Neural cell (in vitro differentiated cells): ENCODE measurements at regions not wholly inside any gene's neighbourhood (a gene's known extent, or its start where the extent isn't known, plus 50 kb on each side); places are given as distances from the start of the nearest gene placed in this dataset.

Source experiments
- H2AFZ ChIP-seq: fragments of 200-600, 300-800 bp; sonication (generic), shearing (Covaris generic); 2 replicates; pipeline ENCODE4 v1.6.0; 2014; ENCODE audit warnings: low read depth, mild to moderate bottlenecking, antibody characterized with exemption, low read length, moderate library complexity
- H3F3A ChIP-seq: fragments of 200-600 bp; shearing (Covaris generic); 2 replicates; pipeline ENCODE4 v1.6.1; 2016; ENCODE audit warnings: mild to moderate bottlenecking, moderate library complexity, mixed read lengths, antibody characterized with exemption, low read length; ENCODE audit not compliant: insufficient read depth, poor library complexity, severe bottlenecking
- H3K27ac ChIP-seq: fragments of 200-600, 300-800 bp; sonication (generic), shearing (Covaris generic); 2 replicates; pipeline ENCODE4 v1.5.1; 2014; ENCODE audit warnings: mild to moderate bottlenecking, low read length, moderate library complexity
- H3K27me3 ChIP-seq: fragments of 300-800, 200-600 bp; sonication (generic), shearing (Covaris generic); 2 replicates; pipeline ENCODE4 v1.6.0; 2014; ENCODE audit warnings: mild to moderate bottlenecking, low read depth, low read length, moderate library complexity; ENCODE audit not compliant: insufficient read depth
- H3K36me3 ChIP-seq: fragments of 300-800, 200-600 bp; sonication (generic), shearing (Covaris generic); 2 replicates; pipeline ENCODE4 v1.5.1; 2014; ENCODE audit warnings: mild to moderate bottlenecking, antibody characterized with exemption, low read length, moderate library complexity; ENCODE audit not compliant: insufficient read depth
- H3K4me2 ChIP-seq: fragments of 300-800, 200-600 bp; sonication (generic), shearing (Covaris generic); 2 replicates; pipeline ENCODE4 v1.6.0; 2014; ENCODE audit warnings: mild to moderate bottlenecking, low read length
- H3K4me3 ChIP-seq: fragments of 300-800, 200-600 bp; sonication (generic), shearing (Covaris generic); 2 replicates; pipeline ENCODE4 v1.5.1; 2014; ENCODE audit warnings: mild to moderate bottlenecking, low read length, moderate library complexity
- H3K79me2 ChIP-seq: fragments of 200-600 bp; shearing (Covaris generic); replicated peaks from 2 replicates; pipeline ENCODE4 v1.6.0; 2014; ENCODE audit warnings: mild to moderate bottlenecking, low read length, moderate library complexity; ENCODE audit not compliant: insufficient read depth
- H3K9ac ChIP-seq: fragments of 300-800, 200-600 bp; sonication (generic), shearing (Covaris generic); 2 replicates; pipeline ENCODE4 v1.6.1; 2016; ENCODE audit warnings: mild to moderate bottlenecking, low read length, mixed read lengths
- H3K9me2 ChIP-seq: fragments of 200-600 bp; shearing (Covaris generic); 2 replicates; pipeline ENCODE4 v1.6.1; 2016; ENCODE audit warnings: mild to moderate bottlenecking, low read length, mixed read lengths; ENCODE audit not compliant: insufficient read depth
- H3K9me3 ChIP-seq: fragments of 200-600, 300-800 bp; sonication (generic), shearing (Covaris generic); 2 replicates; pipeline ENCODE4 v1.6.1; 2016; ENCODE audit warnings: mild to moderate bottlenecking, mixed run types, low read length, moderate library complexity, mixed read lengths
- H4K20me1 ChIP-seq: fragments of 200-600 bp; shearing (Covaris generic); 2 replicates; pipeline ENCODE4 v1.6.1; 2016; ENCODE audit warnings: mild to moderate bottlenecking, mixed run types; ENCODE audit not compliant: insufficient read depth
- EP300 ChIP-seq: fragments of 450-650 bp; conservative IDR thresholded peaks from 2 replicates; pipeline ENCODE4 v1.6.1; 2014; ENCODE audit warnings: antibody characterized with exemption, mild to moderate bottlenecking, moderate library complexity; ENCODE audit not compliant: poor library complexity, severe bottlenecking
- EZH2 ChIP-seq: fragments of 200-600, 300-800 bp; shearing (Covaris generic), sonication (generic); IDR thresholded peaks from 2 replicates; pipeline ENCODE4 v1.6.1; 2014; ENCODE audit warnings: antibody characterized with exemption, low read length, borderline replicate concordance, mild to moderate bottlenecking; ENCODE audit not compliant: insufficient read depth, poor library complexity, severe bottlenecking
- MXI1 ChIP-seq: fragments of 450-650 bp; conservative IDR thresholded peaks from 2 replicates; pipeline ENCODE4 v1.6.1; 2014; ENCODE audit warnings: antibody characterized with exemption, mild to moderate bottlenecking; ENCODE audit not compliant: poor library complexity, severe bottlenecking
- POLR2AphosphoS5 ChIP-seq: IDR thresholded peaks from 2 replicates; pipeline ENCODE4 v1.6.1; 2012
- RAD21 ChIP-seq: fragments of 450-650 bp; conservative IDR thresholded peaks from 2 replicates; pipeline ENCODE4 v1.6.1; 2014; ENCODE audit warnings: antibody characterized with exemption, mild to moderate bottlenecking, moderate library complexity
- SMC3 ChIP-seq: fragments of 450-650 bp; conservative IDR thresholded peaks from 2 replicates; pipeline ENCODE4 v1.6.1; 2014; ENCODE audit warnings: antibody characterized with exemption, mild to moderate bottlenecking, moderate library complexity; ENCODE audit not compliant: poor library complexity
- TAF1 ChIP-seq: IDR thresholded peaks from 2 replicates; pipeline ENCODE4 v1.6.1; 2012; ENCODE audit warnings: low read depth
- TF ChIP-seq, protein P1 (sequence below): fragments of 450-650 bp; IDR thresholded peaks from 2 replicates; pipeline ENCODE4 v1.5.1; 2014; ENCODE audit warnings: antibody characterized with exemption, mild to moderate bottlenecking, moderate library complexity; ENCODE audit not compliant: poor library complexity, severe bottlenecking
- TF ChIP-seq, protein P2 (sequence below): IDR thresholded peaks from 2 replicates; pipeline ENCODE4 v1.6.1; 2012; ENCODE audit warnings: borderline replicate concordance

DNA sequence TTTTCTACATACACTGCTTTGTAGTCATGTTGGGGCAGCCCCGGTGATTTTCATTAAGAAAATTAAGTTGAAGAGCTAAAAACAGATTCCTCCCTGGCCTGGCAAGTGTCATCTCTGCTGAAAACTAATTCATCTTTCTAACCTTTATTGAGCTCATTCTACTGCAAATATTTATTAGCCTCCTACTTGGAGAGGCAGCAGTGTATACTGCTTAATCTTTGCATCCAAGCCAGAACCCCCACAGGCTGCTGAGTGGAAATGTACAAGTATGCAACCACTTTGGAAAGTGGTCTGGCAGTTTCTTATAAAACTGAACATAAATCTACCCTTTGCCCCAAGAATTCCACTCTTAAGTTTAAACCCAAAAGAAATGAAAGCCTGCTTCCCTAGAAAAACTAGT is 223.4 kb downstream of the DRD1 start:
- no peak for TF ChIP-seq EZH2
- TF ChIP-seq, protein P1, sequence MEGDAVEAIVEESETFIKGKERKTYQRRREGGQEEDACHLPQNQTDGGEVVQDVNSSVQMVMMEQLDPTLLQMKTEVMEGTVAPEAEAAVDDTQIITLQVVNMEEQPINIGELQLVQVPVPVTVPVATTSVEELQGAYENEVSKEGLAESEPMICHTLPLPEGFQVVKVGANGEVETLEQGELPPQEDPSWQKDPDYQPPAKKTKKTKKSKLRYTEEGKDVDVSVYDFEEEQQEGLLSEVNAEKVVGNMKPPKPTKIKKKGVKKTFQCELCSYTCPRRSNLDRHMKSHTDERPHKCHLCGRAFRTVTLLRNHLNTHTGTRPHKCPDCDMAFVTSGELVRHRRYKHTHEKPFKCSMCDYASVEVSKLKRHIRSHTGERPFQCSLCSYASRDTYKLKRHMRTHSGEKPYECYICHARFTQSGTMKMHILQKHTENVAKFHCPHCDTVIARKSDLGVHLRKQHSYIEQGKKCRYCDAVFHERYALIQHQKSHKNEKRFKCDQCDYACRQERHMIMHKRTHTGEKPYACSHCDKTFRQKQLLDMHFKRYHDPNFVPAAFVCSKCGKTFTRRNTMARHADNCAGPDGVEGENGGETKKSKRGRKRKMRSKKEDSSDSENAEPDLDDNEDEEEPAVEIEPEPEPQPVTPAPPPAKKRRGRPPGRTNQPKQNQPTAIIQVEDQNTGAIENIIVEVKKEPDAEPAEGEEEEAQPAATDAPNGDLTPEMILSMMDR, result no peak
- no peak for TF ChIP-seq EP300
- TF ChIP-seq SMC3, result no peak
- no peak for TF ChIP-seq TAF1
- no peak for TF ChIP-seq MXI1
- no peak for TF ChIP-seq POLR2AphosphoS5
- no peak for TF ChIP-seq RAD21
- TF ChIP-seq, protein P2, sequence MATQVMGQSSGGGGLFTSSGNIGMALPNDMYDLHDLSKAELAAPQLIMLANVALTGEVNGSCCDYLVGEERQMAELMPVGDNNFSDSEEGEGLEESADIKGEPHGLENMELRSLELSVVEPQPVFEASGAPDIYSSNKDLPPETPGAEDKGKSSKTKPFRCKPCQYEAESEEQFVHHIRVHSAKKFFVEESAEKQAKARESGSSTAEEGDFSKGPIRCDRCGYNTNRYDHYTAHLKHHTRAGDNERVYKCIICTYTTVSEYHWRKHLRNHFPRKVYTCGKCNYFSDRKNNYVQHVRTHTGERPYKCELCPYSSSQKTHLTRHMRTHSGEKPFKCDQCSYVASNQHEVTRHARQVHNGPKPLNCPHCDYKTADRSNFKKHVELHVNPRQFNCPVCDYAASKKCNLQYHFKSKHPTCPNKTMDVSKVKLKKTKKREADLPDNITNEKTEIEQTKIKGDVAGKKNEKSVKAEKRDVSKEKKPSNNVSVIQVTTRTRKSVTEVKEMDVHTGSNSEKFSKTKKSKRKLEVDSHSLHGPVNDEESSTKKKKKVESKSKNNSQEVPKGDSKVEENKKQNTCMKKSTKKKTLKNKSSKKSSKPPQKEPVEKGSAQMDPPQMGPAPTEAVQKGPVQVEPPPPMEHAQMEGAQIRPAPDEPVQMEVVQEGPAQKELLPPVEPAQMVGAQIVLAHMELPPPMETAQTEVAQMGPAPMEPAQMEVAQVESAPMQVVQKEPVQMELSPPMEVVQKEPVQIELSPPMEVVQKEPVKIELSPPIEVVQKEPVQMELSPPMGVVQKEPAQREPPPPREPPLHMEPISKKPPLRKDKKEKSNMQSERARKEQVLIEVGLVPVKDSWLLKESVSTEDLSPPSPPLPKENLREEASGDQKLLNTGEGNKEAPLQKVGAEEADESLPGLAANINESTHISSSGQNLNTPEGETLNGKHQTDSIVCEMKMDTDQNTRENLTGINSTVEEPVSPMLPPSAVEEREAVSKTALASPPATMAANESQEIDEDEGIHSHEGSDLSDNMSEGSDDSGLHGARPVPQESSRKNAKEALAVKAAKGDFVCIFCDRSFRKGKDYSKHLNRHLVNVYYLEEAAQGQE, result no peak
- H3K27me3 ChIP-seq, result no peaks in the 10 kb centered on the region
- H3K36me3 ChIP-seq, result no peaks in the 10 kb centered on the region
- H3K4me3 ChIP-seq, result no peak overlapping the region
- no peaks in the 10 kb centered on the region for H3F3A ChIP-seq
- no peaks in the 10 kb centered on the region for H4K20me1 ChIP-seq
- H3K79me2 ChIP-seq, result no peaks in the 10 kb centered on the region
- no peak overlapping the region for H3K27ac ChIP-seq
- H3K9ac ChIP-seq, result no peak overlapping the region
- H3K9me2 ChIP-seq, result no peaks in the 10 kb centered on the region
- H3K9me3 ChIP-seq, result no peaks in the 10 kb centered on the region
- H2AFZ ChIP-seq, result no peak overlapping the region
- no peak overlapping the region for H3K4me2 ChIP-seq

DNA sequence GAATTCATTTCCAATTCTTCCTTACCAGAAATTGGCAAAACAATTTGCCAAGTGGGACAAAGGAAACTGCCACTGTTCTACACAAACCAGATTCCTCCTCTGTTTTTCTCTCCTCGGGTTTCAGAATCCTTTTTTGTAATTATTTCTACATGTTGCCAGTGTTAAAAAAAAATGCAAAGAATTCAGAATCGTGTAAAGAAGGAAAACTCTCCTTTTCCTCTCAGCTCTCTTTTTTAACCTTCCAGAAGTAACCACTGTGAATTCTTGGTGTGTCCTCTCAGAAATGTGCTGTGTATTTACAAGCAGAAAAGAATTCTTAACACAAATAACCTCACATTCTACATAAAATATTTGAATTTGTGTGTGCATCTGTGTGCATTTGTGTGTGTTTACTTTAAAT is 224.6 kb downstream of the DRD1 start:
- H3K4me3 ChIP-seq, result no peak overlapping the region
- no peak overlapping the region for H3K4me2 ChIP-seq
- no peaks in the 10 kb centered on the region for H3K36me3 ChIP-seq
- no peaks in the 10 kb centered on the region for H3F3A ChIP-seq
- H3K27ac ChIP-seq, result no peak overlapping the region
- H3K79me2 ChIP-seq, result no peaks in the 10 kb centered on the region
- H3K27me3 ChIP-seq, result no peaks in the 10 kb centered on the region
- H3K9ac ChIP-seq, result no peak overlapping the region
- H2AFZ ChIP-seq, result no peak overlapping the region
- H3K9me2 ChIP-seq, result no peaks in the 10 kb centered on the region
- TF ChIP-seq RAD21 (no peak), MXI1 (no peak), TAF1 (no peak), EP300 (no peak), SMC3 (no peak)
- TF ChIP-seq, protein P2, result no peak
- H3K9me3 ChIP-seq, result no peaks in the 10 kb centered on the region
- H4K20me1 ChIP-seq, result no peaks in the 10 kb centered on the region
